ENCODE measurements at regions not wholly inside any gene's neighbourhood (a gene's known extent, or its start where the extent isn't known, plus 50 kb on each side); places are given as distances from the start of the nearest gene placed in this dataset.

DNA sequence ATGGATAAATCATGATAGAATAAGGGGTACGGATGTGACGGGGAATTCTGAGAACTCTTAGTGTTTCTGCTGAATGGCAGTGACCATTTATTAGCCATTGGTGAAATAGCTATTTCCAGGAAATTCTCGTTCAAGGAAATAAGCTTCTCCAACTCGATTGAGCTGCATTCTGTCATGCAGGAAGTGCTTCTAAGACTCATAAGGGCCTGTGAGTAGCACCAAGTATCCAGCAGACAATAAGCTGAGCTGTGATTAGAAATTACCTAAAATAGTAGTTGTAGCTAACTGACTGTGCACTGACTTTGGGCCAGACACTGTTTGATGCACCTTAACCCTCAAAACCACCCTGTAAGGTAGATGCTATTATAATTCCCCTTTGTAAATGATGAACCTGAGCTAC is 107.8 kb upstream of the IRX5 start:
- H3K4me3 Mint-ChIP-seq: no peak overlapping the region
- H3K36me3 Mint-ChIP-seq: no peaks in the 10 kb centered on the region
- ATAC-seq (ENCODE audit: low read depth): no peak
- H3K27me3 Mint-ChIP-seq: no peaks in the 10 kb centered on the region
- peaks cover 4% of the 10 kb centered on the region for H3K9me3 Mint-ChIP-seq
- H3K4me1 Mint-ChIP-seq: no peaks in the 10 kb centered on the region
- H3K27ac Mint-ChIP-seq: no peak overlapping the region
- DNase-seq (ENCODE audit: low spot score in 2 of 2): no peak

DNA sequence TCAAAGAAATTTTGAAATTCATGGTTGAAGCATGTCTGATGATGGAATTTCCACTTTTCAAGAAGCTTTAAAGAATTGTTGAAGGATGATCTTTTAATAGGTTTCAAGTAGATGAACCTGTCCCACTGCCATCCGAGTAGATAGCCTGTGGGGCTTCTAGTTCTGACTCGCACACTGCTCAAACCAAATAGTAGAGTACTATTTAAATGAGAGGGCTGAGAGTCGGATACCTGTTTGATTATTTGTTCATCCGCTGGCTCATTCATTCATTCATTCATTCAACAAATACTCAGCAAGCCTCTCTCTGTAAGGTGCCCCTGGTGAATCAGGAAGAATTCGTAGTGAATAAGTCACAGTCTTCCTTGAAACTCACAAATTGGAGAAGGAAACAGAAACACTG is 108.2 kb upstream of the IRX5 start:
- no peak for DNase-seq (ENCODE audit: low spot score in 2 of 2)

DNA sequence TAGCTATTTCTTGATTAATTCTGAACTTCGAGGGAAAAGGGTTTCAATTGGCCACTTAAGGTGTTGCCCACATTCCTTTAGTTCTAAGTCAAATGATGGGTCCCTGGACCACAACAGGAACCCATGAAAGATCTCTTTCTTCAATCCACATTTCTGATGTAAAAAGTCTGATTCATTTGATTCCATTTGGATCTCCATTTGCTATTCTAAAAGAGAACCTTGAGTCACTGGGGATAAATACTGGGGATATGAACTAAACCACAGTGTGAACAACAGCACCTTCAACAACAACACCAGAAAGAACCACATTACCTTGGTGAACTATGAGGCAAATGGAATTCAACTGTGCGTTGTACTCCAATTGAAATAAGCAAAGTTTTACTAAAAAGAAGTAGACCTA is 108.9 kb upstream of the IRX5 start:
- no peak for ATAC-seq (ENCODE audit: low read depth)
- Mint-ChIP-seq H3K4me1 (no peaks in the 10 kb centered on the region), H3K27me3 (no peaks in the 10 kb centered on the region)

More for the DNA sequence above, 108.2 kb upstream of the IRX5 start:
- no peak overlapping the region for H3K4me3 Mint-ChIP-seq
- H3K27me3 Mint-ChIP-seq: no peaks in the 10 kb centered on the region
- H3K36me3 Mint-ChIP-seq: no peaks in the 10 kb centered on the region
- no peak overlapping the region for H3K27ac Mint-ChIP-seq
- H3K9me3 Mint-ChIP-seq: peaks cover 4% of the 10 kb centered on the region
- H3K4me1 Mint-ChIP-seq: no peaks in the 10 kb centered on the region
- ATAC-seq (ENCODE audit: low read depth): no peak

DNA sequence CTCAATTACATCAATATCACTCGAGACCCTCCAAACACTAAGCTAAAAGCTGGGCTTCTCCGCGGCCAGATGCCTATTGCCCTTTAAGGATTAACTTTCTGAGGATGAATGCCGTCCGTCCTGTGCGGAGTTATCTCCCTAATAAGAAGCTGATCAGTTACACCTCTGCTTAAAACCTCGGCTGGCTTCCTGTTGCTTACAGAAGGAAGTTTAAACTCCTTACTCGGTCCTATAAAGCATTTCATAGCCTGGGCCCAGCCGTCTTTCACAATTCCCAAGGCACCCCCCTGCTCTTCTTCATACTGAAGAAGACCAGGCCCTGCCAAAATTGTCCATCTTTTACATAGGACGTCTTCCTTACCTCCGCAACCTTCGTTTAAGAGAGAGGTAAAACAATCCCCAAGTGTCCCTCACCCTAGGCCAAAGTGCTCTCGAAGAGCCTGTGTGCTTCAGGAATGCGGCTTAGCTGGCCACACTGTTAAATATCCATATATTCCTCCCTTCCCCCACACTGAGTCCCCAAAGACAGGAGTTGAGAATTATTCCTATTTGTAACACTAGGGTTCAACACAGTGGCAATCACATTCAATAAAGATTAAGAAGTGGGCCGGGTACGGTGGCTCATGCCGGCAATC is 112.6 kb upstream of the IRX5 start:
- H3K36me3 Mint-ChIP-seq: no peaks in the 10 kb centered on the region
- no peak for ATAC-seq (ENCODE audit: low read depth)
- no peak overlapping the region for H3K27ac Mint-ChIP-seq
- H3K4me3 Mint-ChIP-seq: no peak overlapping the region
- no peaks in the 10 kb centered on the region for H3K27me3 Mint-ChIP-seq
- no peak for DNase-seq (ENCODE audit: low spot score in 2 of 2)
- H3K4me1 Mint-ChIP-seq: no peaks in the 10 kb centered on the region
- peaks cover 1% of the 10 kb centered on the region for H3K9me3 Mint-ChIP-seq

More for the DNA sequence above, 108.9 kb upstream of the IRX5 start:
- Mint-ChIP-seq H3K36me3 (no peaks in the 10 kb centered on the region), H3K9me3 (peaks cover 4% of the 10 kb centered on the region), H3K27ac (no peak overlapping the region), H3K4me3 (no peak overlapping the region)
- DNase-seq (ENCODE audit: low spot score in 2 of 2): no peak

DNA sequence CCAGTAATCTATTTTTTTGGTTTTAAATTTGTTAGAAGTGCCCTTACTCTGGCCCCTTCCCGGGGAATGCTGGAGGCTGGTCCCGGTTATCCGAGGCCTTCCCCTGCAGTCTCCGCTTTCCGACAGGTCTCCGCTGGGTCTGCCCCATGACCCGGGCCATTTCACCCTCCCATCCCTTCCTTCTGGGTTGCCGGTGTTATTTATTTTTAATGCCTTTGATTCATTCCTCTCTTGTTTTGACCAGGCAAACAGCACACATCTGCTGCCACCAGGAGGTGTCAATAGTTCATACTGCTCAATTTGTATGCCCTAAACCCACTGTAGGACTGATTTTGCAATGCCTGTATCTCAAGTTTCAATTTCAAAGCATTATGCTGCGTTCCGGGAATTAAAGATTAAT is 113.2 kb upstream of the IRX5 start:
- no peak for DNase-seq (ENCODE audit: low spot score in 2 of 2)
- Mint-ChIP-seq H3K36me3 (no peaks in the 10 kb centered on the region), H3K9me3 (peaks cover 3% of the 10 kb centered on the region), H3K4me3 (no peak overlapping the region), H3K27ac (no peak overlapping the region), H3K4me1 (no peaks in the 10 kb centered on the region), H3K27me3 (no peaks in the 10 kb centered on the region)
- no peak for ATAC-seq (ENCODE audit: low read depth)

DNA sequence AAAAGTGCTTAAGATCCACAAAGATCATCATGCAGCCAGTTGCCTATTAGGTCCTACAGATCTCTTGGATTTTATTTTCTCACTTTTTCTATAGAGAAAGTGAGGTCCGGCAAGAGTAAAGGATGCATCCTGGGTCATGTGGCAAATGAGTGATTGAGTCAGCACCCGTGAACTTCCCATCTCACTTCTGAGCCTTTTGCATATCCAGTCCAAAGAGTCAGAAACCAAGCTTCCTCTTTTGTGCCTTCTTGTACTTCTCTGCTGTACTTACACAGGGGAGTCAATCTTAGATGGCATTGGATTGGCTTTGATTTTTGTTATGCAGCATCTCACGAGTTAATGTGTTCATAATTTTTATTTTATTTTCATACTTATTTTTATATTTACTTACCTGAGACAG is 114.2 kb upstream of the IRX5 start:
- no peaks in the 10 kb centered on the region for H3K4me1 Mint-ChIP-seq
- peaks cover 3% of the 10 kb centered on the region for H3K9me3 Mint-ChIP-seq
- no peaks in the 10 kb centered on the region for H3K36me3 Mint-ChIP-seq
- no peak overlapping the region for H3K4me3 Mint-ChIP-seq
- no peak overlapping the region for H3K27ac Mint-ChIP-seq
- ATAC-seq (ENCODE audit: low read depth) (no peak), DNase-seq (ENCODE audit: low spot score in 2 of 2) (no peak)
- no peaks in the 10 kb centered on the region for H3K27me3 Mint-ChIP-seq

DNA sequence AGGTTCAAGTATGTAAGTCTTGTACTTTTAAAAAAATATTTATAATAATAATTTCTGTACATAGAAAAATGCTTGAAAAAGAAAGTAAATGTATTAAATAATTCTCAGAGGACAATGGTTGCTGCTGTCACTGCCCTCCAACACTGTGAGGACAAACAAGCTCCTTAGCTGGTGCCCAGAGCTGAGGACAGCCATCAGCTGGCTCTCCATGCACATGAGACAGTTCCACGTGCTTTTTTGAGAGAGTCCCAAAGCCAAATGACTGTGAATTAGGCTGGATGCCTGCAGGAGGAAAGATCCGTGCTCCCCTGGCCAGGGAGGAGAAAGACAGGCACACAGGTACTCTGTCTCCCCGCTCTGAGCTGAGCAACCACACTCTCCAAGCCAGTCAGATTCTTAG is 115.5 kb upstream of the IRX5 start:
- Mint-ChIP-seq H3K9me3 (peaks cover 3% of the 10 kb centered on the region), H3K27me3 (no peaks in the 10 kb centered on the region), H3K27ac (no peak overlapping the region), H3K4me3 (no peak overlapping the region), H3K4me1 (no peaks in the 10 kb centered on the region), H3K36me3 (no peaks in the 10 kb centered on the region)
- ATAC-seq (ENCODE audit: low read depth) (no peak), DNase-seq (ENCODE audit: low spot score in 2 of 2) (no peak)

DNA sequence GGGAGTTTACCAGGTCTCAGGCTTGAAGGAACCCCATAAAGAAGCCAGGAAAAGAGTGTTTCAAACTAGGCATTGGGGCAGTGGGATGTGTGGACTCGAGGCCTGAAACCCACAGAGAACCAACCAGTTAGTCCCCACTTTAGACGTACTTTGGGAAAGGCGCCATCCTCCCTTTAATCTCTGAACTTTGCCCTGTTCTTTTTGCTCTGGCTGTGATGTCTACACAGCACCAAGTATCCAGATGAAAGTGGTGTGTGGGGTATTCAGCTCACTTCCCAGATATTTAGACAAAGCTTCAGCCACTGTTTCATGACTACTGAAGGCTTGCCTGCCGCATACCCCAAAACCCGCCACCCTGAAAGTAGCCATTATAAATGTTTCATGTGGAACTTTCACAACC is 116.9 kb upstream of the IRX5 start:
- no peak for DNase-seq (ENCODE audit: low spot score in 2 of 2)
- H3K4me3 Mint-ChIP-seq: no peak overlapping the region

DNA sequence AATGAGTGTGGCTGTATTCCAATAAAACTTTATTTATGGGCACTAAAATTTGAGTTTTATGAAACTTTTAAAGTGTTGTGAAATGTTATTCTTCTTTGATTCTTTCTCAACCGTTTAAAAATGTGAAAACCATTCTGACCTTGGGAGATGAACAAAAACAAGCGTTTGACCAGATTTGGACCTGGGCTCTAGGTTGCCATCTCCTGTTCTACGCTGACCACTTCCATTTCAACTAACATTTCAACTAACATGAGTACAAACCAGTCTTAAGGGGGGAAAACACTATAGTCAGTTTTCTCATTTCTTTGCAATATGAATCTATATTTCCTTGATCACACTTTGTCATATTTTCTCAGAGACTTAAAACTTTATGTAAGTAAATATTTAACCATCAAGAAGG is 118.4 kb upstream of the IRX5 start:
- ATAC-seq (ENCODE audit: low read depth): no peak
- H3K4me3 Mint-ChIP-seq: no peak overlapping the region
- no peaks in the 10 kb centered on the region for H3K36me3 Mint-ChIP-seq
- no peaks in the 10 kb centered on the region for H3K4me1 Mint-ChIP-seq
- no peak for DNase-seq (ENCODE audit: low spot score in 2 of 2)
- H3K9me3 Mint-ChIP-seq: peaks cover 1% of the 10 kb centered on the region
- no peak overlapping the region for H3K27ac Mint-ChIP-seq
- H3K27me3 Mint-ChIP-seq: no peaks in the 10 kb centered on the region

More for the DNA sequence above, 116.9 kb upstream of the IRX5 start:
- H3K27ac Mint-ChIP-seq: no peak overlapping the region
- no peaks in the 10 kb centered on the region for H3K27me3 Mint-ChIP-seq
- H3K9me3 Mint-ChIP-seq: peaks cover 1% of the 10 kb centered on the region
- ATAC-seq (ENCODE audit: low read depth): no peak
- no peaks in the 10 kb centered on the region for H3K36me3 Mint-ChIP-seq
- no peaks in the 10 kb centered on the region for H3K4me1 Mint-ChIP-seq

DNA sequence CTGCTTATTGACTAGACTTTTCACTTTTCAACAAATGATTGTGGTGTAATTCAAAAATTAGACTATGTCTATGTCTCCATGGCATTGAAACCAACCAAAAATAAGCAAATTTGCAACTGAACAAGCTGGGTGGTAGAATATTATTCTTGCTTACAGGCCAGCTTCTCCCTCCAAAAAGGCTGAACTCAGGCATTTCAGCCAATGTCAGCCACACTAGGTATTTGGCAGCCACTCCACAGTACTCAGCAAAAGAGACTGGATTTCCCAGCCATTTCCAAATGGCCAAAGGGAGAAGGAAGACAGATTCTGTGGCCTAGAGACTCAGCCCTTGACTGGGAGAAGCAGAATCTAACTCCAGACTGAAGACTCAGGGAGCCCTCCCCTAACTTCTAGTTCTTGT is 121.8 kb upstream of the IRX5 start:
- ATAC-seq (ENCODE audit: low read depth): no peak
- DNase-seq (ENCODE audit: low spot score in 2 of 2): no peak
- no peaks in the 10 kb centered on the region for H3K4me1 Mint-ChIP-seq
- H3K27ac Mint-ChIP-seq: no peak overlapping the region
- no peak overlapping the region for H3K4me3 Mint-ChIP-seq
- no peaks in the 10 kb centered on the region for H3K36me3 Mint-ChIP-seq
- H3K9me3 Mint-ChIP-seq: peaks cover 3% of the 10 kb centered on the region
- no peaks in the 10 kb centered on the region for H3K27me3 Mint-ChIP-seq

DNA sequence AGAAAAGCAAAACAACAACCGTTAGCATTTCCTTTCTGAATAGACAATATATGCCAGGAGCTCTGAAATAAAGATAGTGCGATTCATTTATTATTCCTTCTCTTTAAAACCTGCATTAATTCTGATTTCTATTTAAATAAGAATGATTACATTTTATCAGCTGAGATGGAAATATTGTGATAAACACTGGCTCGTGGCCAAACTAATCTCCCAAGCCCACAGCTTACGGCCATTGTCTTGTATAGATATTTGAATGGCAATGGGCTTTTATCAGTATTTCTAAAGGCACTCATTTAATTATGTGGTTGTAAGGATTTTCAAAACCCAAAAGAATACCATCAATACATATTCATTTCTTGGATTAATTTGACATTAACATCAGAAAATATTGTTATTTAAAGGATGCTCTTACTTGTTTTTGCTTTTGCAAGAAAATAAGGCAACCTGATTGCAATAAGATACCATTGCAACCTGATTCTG is 123.7 kb upstream of the IRX5 start:
- Mint-ChIP-seq H3K9me3 (peaks cover 5% of the 10 kb centered on the region), H3K36me3 (no peaks in the 10 kb centered on the region), H3K4me1 (no peaks in the 10 kb centered on the region), H3K4me3 (no peak overlapping the region), H3K27ac (no peak overlapping the region), H3K27me3 (peaks cover 2% of the 10 kb centered on the region)
- ATAC-seq (ENCODE audit: low read depth): no peak
- no peak for DNase-seq (ENCODE audit: low spot score in 2 of 2)

DNA sequence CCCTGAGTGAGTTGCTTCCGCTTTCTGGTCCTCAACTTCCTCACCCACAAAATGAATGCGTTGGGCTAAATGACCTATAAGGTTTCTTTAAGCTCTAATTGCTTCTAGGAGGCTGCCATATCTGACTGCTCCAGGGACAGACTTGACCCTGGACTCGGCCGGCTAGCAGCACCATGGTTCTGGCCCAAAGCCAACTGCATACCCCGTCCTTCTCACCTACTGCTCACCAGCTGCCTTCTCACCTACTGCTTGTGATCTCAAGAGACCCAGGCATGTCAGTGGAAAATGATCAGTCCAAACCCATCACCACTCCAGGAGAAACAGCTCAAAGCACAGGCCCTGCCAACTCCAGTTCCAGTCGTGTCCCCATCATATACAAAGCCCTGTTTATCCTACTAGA is 124.3 kb upstream of the IRX5 start:
- Mint-ChIP-seq H3K4me3 (no peak overlapping the region), H3K27me3 (peaks cover 2% of the 10 kb centered on the region), H3K9me3 (peaks cover 5% of the 10 kb centered on the region), H3K27ac (no peak overlapping the region), H3K4me1 (no peaks in the 10 kb centered on the region), H3K36me3 (no peaks in the 10 kb centered on the region)
- no peak for DNase-seq (ENCODE audit: low spot score in 2 of 2)
- ATAC-seq (ENCODE audit: low read depth): no peak

DNA sequence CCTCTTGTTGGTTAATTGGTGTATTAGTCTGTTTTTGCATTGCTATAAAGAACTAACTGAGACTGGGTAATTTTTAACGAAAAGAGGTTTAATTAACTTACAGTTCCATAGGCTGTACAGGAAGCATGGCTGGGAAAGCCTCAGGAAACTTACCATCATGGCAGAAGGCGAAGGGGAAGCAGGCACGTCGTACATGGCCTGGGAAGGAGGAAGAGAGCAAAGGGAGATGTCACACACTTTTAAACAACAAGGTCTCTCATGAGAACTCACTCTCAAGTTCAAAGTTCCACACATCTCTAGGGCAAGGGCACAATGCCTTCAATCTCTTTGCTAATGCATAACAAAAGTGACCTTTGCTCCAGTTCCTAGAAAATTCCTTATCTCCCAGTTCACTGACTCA is 125.0 kb upstream of the IRX5 start:
- peaks cover 2% of the 10 kb centered on the region for H3K27me3 Mint-ChIP-seq
- no peak overlapping the region for H3K4me3 Mint-ChIP-seq
- no peak for DNase-seq (ENCODE audit: low spot score in 2 of 2)
- no peak overlapping the region for H3K27ac Mint-ChIP-seq
- ATAC-seq (ENCODE audit: low read depth): no peak
- no peaks in the 10 kb centered on the region for H3K36me3 Mint-ChIP-seq
- no peaks in the 10 kb centered on the region for H3K4me1 Mint-ChIP-seq
- H3K9me3 Mint-ChIP-seq: peaks cover 5% of the 10 kb centered on the region

DNA sequence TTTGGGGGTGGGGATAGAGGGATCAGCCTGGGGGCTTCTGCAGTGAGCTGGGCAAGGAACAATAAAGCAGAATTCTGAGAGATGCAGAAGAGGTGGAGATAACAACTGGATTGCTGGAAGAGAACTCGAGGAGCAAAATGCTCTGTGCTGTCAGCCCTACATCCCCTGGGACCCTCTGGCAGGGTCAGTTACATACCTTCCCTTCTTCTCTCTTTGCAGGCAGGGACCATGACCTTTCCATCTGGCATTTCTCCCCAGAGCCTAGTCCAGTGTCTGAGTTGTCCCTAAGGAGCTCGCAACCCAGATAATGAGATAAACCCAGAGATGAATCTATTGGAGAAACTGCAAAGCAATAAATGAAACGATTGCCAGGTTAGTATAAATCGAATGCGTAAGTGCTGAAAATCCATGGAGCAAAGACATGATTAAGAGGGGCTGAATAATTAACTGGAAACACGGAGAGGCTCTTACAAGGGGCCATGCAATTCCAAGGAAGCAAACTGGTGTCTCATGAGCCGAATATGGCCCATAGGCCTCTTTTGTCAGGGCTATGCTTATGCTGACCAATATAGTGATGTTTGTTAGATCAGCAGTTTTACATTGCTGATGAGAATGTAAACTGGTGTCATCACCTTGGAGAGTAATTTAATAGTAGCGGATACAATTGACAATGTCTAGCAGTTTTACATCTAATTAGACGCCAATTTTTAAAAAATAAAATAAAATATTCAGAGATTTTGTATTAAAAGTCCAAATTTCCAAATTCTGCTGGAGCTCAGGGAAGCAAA is 129.4 kb upstream of the IRX5 start:
- no peaks in the 10 kb centered on the region for H3K4me1 Mint-ChIP-seq
- ATAC-seq (ENCODE audit: low read depth): no peak
- peaks cover 2% of the 10 kb centered on the region for H3K27me3 Mint-ChIP-seq
- DNase-seq (ENCODE audit: low spot score in 2 of 2): no peak
- peaks cover 4% of the 10 kb centered on the region for H3K9me3 Mint-ChIP-seq
- no peak overlapping the region for H3K27ac Mint-ChIP-seq
- no peak overlapping the region for H3K4me3 Mint-ChIP-seq
- H3K36me3 Mint-ChIP-seq: no peaks in the 10 kb centered on the region

DNA sequence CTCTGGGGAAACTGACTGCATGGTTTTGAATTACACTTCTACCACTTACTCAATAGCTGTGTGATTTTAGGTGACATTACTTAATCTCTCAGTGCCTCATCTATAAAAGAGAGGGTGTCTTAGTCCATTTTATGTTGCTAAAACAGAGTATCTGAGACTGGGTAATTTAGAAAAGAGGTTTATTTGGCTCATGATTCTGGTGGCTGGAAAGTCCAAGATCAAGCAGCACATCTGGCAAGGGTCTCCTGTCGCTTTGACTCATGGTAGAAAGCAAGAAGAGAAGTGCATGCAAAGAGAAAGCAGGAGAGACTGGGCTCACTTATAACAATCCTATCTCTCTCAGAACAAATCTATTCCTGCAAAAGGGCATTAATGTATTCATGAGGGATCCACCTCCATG is 132.4 kb upstream of the IRX5 start:
- ATAC-seq (ENCODE audit: low read depth) (no peak), DNase-seq (ENCODE audit: low spot score in 2 of 2) (no peak)
- no peak overlapping the region for H3K4me3 Mint-ChIP-seq
- H3K27me3 Mint-ChIP-seq: peaks cover 2% of the 10 kb centered on the region
- peaks cover 4% of the 10 kb centered on the region for H3K9me3 Mint-ChIP-seq
- no peak overlapping the region for H3K27ac Mint-ChIP-seq
- H3K4me1 Mint-ChIP-seq: no peaks in the 10 kb centered on the region
- H3K36me3 Mint-ChIP-seq: no peaks in the 10 kb centered on the region
